Stimulated activated CD4-positive, alpha-beta T cell treated with anti-CD3 and anti-CD28 coated beads, Interleukin-12 subunit alpha, Interleukin-12 subunit beta, amount 100 ng/mL, for 48 hours (primary cell): ENCODE measurements at regions not wholly inside any gene's neighbourhood (a gene's known extent, or its start where the extent isn't known, plus 50 kb on each side); places are given as distances from the start of the nearest gene placed in this dataset.
"Not testable (repeated sequence)": the region's sequence is repeated elsewhere in the genome, so short reads cannot be mapped to it uniquely, and the experiment has no call there.

Experiments used
- DNase-seq, 3 donors: peaks; one replicate each; pipeline ENCODE4 v3.0.0-alpha.2; 2020; ENCODE audit warnings: low read depth in 2 of 3, low spot score in 1 of 3

GRCh38 chr6:120931520-120932180, 402.6 kb downstream of the TBC1D32 start:
- DNase-seq = not testable (repeated sequence)

- DNase-seq = not testable (repeated sequence)
Observed at GRCh38 chr6:120930500-120930899, 403.8 kb downstream of the TBC1D32 start.

- no peak for DNase-seq
Observed at GRCh38 chr6:120924214-120924613, 410.1 kb downstream of the TBC1D32 start.

GRCh38 chr6:120918137-120918536, 416.1 kb downstream of the TBC1D32 start:
- no peak for DNase-seq

GRCh38 chr6:120916844-120917243, 417.4 kb downstream of the TBC1D32 start:
- no peak for DNase-seq

- no peak for DNase-seq
Observed at GRCh38 chr6:120913486-120913885, 420.8 kb downstream of the TBC1D32 start.

- no peak for DNase-seq
Observed at GRCh38 chr6:120908767-120909166, 425.5 kb downstream of the TBC1D32 start.

- no peak for DNase-seq
Observed at GRCh38 chr6:120903836-120904235, 430.4 kb downstream of the TBC1D32 start.

GRCh38 chr6:120899932-120900331, 434.3 kb downstream of the TBC1D32 start:
- no peak for DNase-seq

- DNase-seq = no peak
Observed at GRCh38 chr6:120894077-120894476, 440.2 kb downstream of the TBC1D32 start.

GRCh38 chr6:120876931-120877330, 457.3 kb downstream of the TBC1D32 start:
- no peak for DNase-seq

- DNase-seq = no peak
Observed at GRCh38 chr6:120876424-120876823, 457.9 kb downstream of the TBC1D32 start.

- DNase-seq = no peak
Observed at GRCh38 chr6:120875900-120876299, 458.4 kb downstream of the TBC1D32 start.

GRCh38 chr6:120874422-120874821, 459.9 kb downstream of the TBC1D32 start:
- DNase-seq = no peak

GRCh38 chr6:120873125-120873865, 461.0 kb downstream of the TBC1D32 start:
- no peak for DNase-seq

GRCh38 chr6:120872262-120872578, 462.1 kb downstream of the TBC1D32 start:
- DNase-seq = no peak

GRCh38 chr6:120871416-120872261, 462.6 kb downstream of the TBC1D32 start:
- no peak for DNase-seq

- no peak for DNase-seq
Observed at GRCh38 chr6:120869397-120869796, 464.9 kb downstream of the TBC1D32 start.

- DNase-seq = no peak
Observed at GRCh38 chr6:120857422-120857821, 476.9 kb downstream of the TBC1D32 start.

- no peak for DNase-seq
Observed at GRCh38 chr6:120854583-120854982, 479.7 kb downstream of the TBC1D32 start.

GRCh38 chr6:120853489-120853888, 480.8 kb downstream of the TBC1D32 start:
- DNase-seq = no peak

GRCh38 chr6:120852293-120852849, 481.9 kb downstream of the TBC1D32 start:
- no peak for DNase-seq
